Hepatocyte (in vitro differentiated cells): ENCODE measurements at regions not wholly inside any gene's neighbourhood (a gene's known extent, or its start where the extent isn't known, plus 50 kb on each side); places are given as distances from the start of the nearest gene placed in this dataset.

Experiments used
- EZH2 ChIP-seq: fragments of 200-600 bp; sonication (generic); IDR thresholded peaks from 2 replicates; pipeline ENCODE4 v1.6.1; 2016; ENCODE audit warnings: antibody characterized with exemption, mild to moderate bottlenecking, borderline replicate concordance
- EZH2phosphoT487 ChIP-seq: fragments of 200-600 bp; sonication (generic); IDR thresholded peaks from one replicate; pipeline ENCODE4 v1.6.1; 2018; ENCODE audit warnings: antibody characterized with exemption, mild to moderate bottlenecking, low read depth, moderate library complexity; ENCODE audit not compliant: unreplicated experiment, severe bottlenecking
- TF ChIP-seq, protein P1 (sequence below): fragments of 200-600 bp; sonication (generic); IDR thresholded peaks from 2 replicates; pipeline ENCODE4 v1.5.1; 2016; ENCODE audit warnings: antibody characterized with exemption, mild to moderate bottlenecking; ENCODE audit not compliant: poor library complexity

DNA sequence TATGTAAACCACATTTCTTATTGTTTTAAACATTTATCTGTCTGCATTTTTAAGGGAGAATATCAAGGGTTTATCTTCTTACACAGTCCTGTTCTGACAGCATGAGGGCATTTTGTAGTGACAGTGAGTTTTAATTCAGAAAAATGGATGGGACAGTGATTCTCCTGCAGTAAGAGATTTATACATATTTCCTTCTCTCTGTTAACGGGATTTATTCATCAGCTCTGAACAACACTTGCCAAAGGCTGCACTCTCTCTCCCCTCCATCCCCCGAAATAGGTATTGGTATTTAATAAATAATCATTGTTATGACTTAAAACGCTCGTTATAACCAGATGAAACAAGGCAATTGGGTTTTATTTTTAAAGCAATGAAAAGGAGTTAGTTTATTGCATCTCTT is 410.9 kb downstream of the STIM2 start:
- TF ChIP-seq, protein P1, sequence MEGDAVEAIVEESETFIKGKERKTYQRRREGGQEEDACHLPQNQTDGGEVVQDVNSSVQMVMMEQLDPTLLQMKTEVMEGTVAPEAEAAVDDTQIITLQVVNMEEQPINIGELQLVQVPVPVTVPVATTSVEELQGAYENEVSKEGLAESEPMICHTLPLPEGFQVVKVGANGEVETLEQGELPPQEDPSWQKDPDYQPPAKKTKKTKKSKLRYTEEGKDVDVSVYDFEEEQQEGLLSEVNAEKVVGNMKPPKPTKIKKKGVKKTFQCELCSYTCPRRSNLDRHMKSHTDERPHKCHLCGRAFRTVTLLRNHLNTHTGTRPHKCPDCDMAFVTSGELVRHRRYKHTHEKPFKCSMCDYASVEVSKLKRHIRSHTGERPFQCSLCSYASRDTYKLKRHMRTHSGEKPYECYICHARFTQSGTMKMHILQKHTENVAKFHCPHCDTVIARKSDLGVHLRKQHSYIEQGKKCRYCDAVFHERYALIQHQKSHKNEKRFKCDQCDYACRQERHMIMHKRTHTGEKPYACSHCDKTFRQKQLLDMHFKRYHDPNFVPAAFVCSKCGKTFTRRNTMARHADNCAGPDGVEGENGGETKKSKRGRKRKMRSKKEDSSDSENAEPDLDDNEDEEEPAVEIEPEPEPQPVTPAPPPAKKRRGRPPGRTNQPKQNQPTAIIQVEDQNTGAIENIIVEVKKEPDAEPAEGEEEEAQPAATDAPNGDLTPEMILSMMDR: no peak
- no peak for TF ChIP-seq EZH2
- TF ChIP-seq EZH2phosphoT487: no peak
